DOHH2 (cell line): ENCODE measurements at regions not wholly inside any gene's neighbourhood (a gene's known extent, or its start where the extent isn't known, plus 50 kb on each side); places are given as distances from the start of the nearest gene placed in this dataset.

Experiments used
- EZH2phosphoT487 ChIP-seq: fragments of 200-600 bp; sonication (generic); IDR thresholded peaks from 2 replicates; pipeline ENCODE4 v1.6.1; 2017; ENCODE audit warnings: borderline replicate concordance, mild to moderate bottlenecking, antibody characterized with exemption, low read length, moderate library complexity, mixed read lengths
- TF ChIP-seq, protein P1 (sequence below): fragments of 200-600 bp; sonication (generic); IDR thresholded peaks from one replicate; pipeline ENCODE4 v1.5.1; 2014; ENCODE audit warnings: antibody characterized with exemption, mild to moderate bottlenecking, low read depth, low read length; ENCODE audit not compliant: poor library complexity, severe bottlenecking

DNA sequence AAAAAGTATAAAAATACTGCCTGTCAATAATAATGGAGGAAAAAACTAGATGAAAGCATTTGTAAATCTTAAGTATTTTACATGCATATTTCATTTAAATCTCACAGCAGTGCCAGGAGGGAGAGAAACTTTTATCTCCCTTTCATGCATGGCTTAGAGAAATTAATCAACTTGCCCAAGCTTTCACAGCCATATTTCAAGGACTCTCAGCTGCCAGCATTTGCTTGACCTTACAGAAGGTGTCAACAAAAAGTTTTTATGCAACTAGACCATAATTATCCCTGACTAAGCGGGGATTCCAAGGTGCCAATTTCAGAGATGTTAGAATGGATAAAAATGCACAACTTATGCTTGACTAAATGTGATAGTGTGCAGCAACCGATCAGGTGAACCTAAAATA lies 125.4 kb downstream of the ZFAND4 start:
- TF ChIP-seq, protein P1, sequence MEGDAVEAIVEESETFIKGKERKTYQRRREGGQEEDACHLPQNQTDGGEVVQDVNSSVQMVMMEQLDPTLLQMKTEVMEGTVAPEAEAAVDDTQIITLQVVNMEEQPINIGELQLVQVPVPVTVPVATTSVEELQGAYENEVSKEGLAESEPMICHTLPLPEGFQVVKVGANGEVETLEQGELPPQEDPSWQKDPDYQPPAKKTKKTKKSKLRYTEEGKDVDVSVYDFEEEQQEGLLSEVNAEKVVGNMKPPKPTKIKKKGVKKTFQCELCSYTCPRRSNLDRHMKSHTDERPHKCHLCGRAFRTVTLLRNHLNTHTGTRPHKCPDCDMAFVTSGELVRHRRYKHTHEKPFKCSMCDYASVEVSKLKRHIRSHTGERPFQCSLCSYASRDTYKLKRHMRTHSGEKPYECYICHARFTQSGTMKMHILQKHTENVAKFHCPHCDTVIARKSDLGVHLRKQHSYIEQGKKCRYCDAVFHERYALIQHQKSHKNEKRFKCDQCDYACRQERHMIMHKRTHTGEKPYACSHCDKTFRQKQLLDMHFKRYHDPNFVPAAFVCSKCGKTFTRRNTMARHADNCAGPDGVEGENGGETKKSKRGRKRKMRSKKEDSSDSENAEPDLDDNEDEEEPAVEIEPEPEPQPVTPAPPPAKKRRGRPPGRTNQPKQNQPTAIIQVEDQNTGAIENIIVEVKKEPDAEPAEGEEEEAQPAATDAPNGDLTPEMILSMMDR: no peak
- TF ChIP-seq EZH2phosphoT487: no peak
